Activated CD8-positive, alpha-beta memory T cell treated with anti-CD3 and anti-CD28 coated beads, Interleukin-2, amount 50 U/mL, for 24 hours (primary cell): ENCODE measurements at regions not wholly inside any gene's neighbourhood (a gene's known extent, or its start where the extent isn't known, plus 50 kb on each side); places are given as distances from the start of the nearest gene placed in this dataset.
"Not testable (repeated sequence)": the region's sequence is repeated elsewhere in the genome, so short reads cannot be mapped to it uniquely, and the experiment has no call there.

Experiments
- DNase-seq: peaks from one replicate; pipeline ENCODE4 v3.0.0-alpha.2; 2020; ENCODE audit errors: extremely low read depth

DNA sequence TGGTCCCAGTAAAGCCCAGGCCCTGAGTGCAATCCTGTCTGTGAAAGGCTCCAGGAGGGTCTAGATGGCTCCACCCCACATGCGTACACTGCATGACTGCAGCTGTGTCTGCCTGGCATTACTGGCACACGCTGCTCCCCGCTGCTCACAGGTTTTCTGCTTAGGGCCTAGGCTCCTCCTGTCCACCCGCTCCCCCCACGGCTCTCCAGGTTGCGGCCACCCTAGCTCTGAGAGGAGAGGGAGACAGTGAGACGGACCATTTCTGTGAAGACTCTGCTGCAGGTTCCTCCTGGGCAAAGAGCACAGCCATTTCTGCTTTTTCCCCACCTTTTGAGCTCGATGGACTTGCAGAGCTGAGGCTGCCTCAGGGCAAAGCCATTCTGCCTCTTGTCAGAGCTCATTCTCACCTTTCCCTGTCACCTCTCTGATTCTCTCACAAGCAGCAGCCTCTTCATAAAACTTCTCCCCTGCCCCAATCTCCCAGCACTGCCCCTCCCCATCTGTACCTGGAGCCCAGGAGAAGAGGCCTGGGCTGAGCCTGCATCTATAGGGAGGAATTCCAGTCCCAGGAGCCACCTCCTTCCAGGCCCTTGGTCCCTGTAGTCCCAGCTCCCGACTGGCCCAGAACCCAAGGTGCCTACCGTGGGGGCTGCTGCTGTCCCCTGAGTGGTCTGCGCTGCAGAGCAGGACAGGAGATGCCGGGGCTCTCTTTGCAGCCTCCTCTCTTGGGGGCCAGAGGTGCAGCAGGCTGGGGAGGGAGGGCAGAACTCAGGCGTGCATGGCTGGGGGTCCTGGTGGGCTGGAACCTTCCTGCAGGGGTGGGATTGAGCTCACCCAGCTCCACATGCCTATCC is 433.7 kb upstream of the B3GAT1 start:
- DNase-seq, result no peak

DNA sequence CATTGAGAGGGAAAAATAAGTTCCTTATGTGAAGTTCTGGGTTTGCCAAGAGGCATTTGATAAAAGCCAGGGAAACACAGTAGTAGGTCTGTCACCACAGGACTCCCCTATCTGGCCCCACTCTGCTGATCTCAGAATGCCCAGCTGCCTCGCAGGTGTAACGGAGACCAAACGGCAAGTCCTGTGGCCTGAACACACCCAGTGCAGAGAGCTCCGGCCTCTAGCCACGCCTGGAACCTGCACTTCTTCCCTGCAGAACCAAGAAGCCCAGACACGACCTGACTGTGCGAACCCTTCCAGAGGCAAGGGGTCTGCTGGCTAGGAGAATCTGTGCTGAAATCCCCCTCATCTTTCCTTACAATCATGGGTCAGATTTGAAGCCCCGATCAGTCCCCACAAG is 432.8 kb upstream of the B3GAT1 start:
- DNase-seq, result no peak

DNA sequence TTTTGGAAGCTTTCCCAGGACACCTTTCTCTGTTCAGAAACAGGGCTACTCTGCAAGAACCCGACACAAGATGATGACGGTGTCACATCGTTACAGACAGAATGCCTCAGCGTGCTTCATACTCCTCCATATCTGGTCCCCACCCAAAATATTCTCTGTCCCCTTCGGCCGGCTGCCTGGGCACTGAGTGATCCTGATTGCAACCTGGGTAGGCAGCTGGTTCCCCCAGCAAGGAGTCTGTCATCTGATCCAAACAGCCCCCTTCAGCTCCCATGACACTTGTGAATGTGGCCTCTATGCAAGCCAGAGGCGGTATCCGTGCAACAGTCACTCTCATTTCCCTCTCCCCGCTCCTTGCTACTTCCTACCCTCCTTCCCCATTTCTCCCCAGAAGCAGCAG is 431.7 kb upstream of the B3GAT1 start:
- DNase-seq, result no peak

DNA sequence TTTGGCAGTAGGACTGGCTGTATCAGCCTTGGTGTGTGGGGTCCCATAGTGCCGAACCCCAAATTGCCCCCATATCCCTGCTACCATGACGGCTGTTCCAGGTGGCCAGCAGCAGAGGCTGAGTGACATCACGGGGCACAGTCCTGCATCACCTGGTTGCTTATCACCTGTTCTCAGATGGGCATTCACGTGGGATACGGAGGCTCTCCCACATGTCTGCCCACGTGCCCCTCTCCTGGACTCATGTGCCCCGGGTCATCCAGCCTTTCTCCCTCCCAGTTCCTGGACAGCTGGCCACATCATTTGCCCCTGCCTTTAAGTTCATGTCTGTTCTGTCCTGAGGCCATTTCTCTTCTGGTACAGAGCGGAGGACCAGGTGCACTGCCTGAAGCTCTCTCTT is 431.0 kb upstream of the B3GAT1 start:
- DNase-seq, result no peak

DNA sequence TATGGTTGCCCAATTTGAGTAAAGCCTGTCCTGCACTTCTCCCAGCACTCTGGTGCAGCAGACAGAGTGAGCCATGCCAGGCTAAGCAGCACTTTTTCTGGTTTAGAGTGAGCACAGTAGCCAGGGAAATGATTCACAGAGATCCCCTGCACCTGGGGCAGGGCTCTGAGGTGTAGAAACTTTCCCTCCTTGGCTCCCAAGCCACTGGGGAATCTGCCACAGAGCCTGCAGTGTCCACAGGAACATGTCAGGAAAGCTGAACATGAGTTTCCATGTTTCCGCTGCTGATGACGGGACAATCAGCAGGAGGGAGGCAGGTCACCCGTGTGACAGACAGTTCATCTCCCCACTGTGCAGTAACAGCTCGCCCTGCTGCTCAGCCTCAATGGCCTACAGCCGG is 429.9 kb upstream of the B3GAT1 start:
- DNase-seq, result no peak

DNA sequence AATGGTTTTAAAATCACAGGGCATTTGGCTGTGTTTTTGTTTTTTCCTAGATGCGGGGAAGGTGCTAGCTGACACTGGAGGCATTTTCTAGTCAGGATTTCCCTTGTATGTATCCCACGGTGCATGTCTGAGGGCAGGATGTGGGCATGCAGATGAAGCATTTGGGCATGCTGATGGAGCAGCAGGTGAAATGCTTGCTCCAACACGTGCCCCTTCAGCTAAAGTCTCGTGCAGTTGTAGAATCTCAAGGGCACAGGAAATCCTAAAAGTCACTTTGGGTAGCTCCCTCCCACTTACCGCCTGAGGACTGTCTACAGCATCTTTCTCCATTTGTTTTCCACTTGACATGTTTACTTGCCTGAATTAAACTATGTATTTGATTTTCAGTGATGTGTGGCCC is 429.4 kb upstream of the B3GAT1 start:
- DNase-seq, result no peak

DNA sequence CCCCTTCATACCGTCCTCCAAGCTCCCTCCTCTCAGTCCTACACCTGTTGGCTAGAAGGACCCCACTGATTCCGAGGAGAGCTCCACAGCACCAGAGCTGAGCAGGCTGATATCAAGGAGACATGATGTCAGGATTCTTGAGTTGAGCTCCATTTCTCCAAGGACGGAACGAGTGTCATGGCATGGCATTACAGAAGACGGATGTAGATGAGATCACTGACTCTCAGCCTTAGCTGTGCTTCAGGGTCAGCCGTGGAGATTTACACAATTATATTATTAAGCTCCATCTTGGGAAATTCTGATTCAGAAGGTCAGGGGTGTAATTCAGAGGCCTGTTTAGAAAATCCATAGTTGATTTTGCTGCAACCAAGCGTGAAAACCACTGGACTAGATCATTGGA is 428.9 kb upstream of the B3GAT1 start:
- DNase-seq, result no peak

DNA sequence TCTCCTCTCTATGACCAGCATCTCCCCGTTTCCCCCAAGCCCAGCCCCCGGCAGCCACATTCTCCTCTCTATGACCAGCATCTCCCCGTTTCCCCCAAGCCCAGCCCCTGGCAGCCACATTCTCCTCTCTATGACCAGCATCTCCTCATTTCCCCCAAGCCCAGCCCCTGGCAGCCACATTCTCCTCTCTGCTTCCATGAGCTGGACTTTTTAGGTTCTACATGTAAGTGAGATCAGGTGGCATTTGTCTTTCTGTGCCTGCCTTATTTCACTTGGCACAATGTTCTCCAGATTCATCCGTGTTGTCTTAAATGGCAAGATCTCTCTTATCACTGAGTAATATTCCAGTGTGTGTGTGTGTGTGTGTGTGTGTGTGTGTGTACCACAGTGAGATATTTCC is 428.1 kb upstream of the B3GAT1 start:
- DNase-seq, result not testable (repeated sequence)

DNA sequence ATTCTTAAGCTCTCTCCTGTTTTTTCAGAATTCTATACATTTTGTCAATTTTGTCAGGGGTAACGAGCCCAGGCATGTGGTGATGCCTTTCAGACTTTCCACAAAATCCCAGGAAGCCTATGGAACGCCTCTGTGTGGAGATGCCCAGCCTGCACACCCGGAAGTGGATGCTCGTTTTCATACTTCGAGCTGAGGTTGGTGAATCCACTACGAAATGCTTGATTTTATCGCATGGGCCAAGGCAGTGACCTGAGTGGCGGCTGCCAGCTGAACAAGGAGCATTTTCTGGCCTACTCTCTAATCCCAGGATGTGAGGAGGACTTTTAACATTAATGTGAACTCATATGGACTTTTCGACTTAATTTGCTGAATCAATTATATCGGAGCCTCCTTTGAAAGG is 426.7 kb upstream of the B3GAT1 start:
- no peak for DNase-seq

DNA sequence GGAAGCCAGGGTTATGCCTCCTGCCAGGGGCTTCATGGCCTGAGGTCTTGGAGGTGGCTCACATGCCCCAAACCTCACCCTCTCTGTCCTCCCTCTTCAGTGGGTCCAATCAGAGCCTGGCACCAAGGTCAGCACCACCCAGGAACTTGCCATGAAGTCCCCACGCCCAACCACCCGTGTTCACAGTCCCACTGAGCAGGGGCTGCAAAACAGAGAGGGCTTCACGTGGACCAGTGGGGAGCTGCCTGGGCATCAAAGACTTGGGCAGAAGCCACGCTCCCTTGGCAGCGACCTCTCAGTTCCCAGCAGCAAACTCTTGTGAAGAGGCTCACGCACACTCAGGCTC is 425.8 kb upstream of the B3GAT1 start:
- DNase-seq, result no peak

DNA sequence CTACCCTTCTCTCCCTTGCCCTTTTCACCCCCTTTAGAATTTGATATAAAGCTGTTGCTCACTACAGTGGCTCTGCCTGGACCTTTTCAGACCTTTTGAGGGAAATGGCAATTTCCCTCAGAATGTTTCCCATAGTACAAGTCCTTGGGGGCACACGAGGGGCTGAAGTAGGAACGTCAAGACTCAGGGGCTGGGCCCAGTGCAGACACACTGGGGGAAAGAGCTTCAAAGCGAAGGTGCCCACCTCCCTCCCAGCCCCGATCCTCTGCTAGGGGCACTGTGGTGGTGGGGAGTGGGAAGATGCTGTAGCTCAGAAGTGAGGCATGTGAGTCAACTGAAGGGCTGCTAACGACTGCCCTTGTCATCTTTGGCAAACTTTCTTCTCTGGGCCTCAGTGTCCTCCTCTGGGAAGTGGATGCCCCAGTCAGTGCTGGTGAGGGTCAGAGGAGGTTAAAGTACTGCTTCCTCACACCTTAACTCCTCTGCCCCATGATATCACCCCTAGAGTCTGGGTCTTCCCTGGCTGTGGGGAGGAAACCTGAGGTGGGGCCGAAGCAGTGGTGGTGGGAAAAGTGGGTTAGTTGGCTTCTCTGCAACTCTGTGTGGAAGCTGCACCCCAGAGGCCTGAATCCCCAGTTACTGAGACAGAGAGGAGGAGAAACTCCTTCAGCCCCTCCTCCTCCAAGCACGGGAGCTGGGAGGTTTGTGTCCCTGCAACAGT is 425.3 kb upstream of the B3GAT1 start:
- no peak for DNase-seq

DNA sequence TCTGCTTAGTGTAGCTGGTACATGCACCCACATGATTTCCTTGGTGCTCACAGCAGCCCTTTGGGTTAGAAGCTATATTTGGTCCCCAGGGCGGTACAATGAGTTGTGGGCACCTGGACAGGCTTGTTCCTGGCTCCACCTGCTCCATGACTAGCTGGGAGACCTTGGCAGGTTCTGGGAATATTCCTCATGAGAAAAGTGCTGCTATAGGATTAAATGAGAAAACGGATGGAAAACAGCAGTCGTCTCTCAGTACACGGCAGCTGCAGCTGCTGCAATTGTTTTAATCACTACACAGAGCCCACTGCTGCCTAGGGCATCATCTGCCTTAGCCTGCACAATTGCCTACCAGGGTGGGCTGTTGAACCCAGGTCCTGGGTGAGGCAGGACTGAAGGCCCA is 424.5 kb upstream of the B3GAT1 start:
- DNase-seq, result no peak

DNA sequence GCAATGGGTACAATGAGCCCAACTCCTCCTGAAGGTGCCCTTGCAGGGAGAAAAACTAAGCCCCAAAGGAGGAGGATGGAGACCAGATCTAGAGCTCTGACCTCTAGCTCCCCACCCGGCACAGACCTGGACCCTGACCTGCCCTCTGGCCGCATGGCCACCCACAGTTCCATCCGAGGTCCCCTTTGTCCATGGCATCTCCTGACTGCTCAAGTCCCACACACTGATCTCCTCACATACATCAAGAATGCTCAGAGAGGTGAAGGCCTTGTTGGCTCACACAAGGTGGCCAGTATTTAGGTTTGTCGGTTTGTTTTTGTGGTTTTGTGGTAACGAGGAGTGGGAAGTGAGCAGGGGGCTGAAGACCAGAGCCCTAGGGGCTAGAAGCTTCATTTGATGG is 423.5 kb upstream of the B3GAT1 start:
- no peak for DNase-seq

DNA sequence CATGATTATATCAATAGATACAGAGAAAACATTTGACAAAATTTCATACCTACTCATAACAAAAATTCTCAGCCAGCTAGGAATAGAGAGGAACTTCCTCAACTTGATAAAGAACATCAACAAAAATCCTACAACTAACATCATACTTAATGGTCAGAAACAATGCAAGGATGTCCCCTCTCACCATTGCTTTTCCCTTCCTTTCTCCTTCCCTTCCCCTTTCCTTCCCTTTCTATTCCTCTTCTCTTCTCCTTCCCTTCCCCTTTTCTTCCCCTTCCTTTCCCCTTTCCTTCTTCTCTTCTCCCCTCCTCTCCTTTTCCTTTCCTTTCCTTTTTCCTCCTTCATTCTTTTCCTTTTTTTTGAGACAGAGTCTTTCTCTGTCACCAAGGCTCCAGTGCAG is 418.3 kb upstream of the B3GAT1 start:
- no peak for DNase-seq

DNA sequence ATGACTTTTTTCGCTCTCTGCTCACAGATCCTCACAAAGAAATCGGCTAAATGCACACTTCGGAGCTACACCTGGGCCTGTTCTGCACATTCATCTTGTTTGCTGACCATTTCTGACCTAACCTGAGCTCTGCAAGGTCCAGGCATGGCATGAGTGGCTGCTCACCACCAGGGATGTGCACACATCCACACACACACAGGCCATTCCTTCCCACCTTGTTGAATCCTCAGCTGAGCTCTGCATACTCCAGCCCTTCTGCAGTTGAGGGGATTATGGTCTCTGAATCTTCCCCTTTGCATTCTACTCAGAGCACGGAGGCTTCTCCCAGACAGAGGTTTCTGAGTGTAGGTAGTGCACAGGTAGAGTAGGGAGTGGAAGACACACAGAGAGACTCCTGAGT is 411.9 kb upstream of the B3GAT1 start:
- no peak for DNase-seq

DNA sequence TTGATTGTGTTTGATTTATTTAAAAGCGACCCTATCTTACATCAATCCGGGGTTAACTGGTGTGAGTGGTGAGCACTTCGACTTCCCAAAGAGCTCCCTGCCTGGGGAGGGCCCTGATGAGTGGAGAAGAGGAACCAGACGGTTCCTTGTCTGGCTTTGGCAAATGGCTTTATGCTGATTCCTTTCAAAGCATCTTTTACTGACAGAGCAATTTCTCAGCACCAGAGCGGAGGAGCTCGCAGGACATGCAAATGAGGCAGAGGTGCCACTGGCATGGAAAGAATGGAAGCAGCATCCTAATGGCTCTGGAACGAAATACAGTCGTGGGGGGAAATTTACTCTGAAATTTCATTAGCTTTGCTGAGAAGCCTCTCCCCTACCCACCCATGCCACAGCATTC is 410.9 kb upstream of the B3GAT1 start:
- DNase-seq, result no peak

DNA sequence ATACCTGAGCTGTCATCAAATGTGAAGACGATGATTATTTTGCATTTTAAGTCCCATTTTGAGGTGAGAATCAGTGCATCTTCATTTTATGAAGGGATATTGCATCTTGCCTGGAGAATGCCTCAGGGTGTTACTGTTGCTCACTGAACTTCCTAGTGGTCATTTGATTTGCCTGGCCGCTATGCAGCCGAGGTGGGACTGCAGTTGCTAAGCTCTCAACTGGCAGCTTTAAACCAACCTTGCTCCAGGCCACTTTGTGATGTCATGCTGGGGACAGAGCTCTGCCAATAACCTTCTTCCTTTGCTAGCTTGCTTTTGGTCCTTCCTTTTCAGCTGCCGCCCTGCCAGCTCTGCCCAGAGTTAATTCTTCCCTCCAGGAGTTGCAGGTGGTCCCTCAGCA is 409.4 kb upstream of the B3GAT1 start:
- DNase-seq, result no peak

DNA sequence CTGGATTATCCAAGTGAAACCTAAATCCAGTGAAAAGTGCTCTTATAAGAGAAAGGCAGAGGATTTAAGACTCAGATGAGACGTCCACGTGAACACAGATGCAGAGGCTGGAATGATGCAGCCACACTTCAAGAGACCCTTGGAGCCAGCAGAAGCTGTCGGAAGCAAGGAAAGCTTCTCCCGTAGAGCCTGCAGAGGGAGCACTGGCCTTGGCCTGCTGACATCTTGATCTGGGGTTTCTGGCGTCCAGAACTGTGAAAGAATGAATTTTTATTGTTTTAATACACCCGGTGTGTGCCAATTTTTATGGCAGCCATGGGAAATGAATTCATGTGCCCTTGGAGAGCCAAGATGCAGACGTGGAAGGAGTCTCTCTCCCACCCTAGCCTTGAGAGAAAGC is 407.0 kb upstream of the B3GAT1 start:
- DNase-seq, result no peak

DNA sequence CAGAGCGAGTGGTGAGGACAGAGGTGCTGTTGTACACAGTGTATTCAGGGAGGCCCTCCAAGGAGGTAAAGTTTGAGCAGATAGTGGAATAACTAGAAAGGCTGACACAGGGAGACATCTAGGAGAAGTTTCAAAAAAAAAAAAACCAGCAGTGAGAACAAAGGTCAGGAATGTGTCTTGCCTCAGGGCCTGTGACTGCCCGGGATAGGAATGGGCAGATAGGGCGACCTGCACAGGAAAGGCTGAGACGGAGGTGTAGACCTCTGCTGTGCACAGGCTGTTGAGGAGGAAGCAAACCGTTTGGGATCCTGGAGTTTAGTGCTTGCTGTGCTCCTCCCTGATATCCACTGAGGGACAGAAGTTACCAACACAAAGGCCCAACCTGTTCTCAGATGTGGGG is 406.5 kb upstream of the B3GAT1 start:
- DNase-seq, result no peak

DNA sequence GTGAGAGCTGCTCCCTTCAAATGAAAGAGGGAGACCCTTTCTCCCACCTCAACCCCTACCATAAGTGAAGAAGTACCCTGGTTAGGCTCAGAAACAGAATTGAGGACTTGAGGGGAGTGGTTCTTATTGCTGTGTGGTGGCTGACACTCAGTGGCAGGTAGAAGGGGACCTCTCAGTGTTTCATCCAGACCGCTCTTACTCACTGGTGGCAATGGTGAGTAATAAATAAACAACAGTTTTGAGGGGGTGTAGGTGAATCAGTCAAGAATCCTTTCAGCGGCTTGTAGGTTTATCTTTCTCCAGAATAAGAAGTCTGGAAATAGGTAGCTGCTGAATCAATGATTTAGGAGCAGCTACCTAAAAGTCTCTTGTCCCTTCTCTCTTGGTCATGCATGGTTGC is 403.4 kb upstream of the B3GAT1 start:
- no peak for DNase-seq

DNA sequence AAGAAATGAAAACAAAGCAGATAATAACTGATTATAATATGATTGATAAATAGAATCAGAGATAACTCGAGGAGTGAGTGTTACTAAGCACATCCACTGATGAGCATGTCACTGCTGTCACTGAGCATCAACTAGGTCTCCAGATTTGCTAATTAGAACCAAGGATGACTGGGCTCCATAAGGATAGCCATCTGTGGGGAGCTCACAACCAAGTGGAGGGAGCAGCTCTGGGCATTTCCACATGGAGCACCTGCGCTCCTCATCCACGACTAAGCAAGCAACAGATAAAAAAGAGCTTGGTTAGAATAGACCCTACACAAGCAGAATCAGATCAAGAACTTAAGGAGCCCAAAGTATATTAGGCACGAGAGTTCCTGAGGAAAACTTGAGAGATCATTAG is 396.0 kb upstream of the B3GAT1 start:
- no peak for DNase-seq

DNA sequence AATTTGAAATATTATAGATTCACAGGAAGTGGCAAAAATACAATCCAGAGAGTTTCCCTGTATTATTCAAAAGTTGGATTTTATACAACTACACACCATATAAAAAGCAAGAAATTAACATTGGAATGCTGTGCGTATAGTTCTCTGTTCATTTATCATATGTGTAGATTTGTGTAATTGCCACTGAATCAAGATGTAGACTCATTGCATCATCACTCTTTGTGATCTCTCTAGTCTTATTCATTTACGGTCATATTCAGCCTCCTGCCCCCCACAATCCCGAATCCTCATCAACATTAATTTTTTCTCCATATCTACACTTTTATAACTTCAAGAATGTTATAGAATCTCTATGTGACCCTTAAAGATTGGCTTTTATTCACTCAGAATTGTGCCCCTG is 390.6 kb upstream of the B3GAT1 start:
- DNase-seq, result no peak

DNA sequence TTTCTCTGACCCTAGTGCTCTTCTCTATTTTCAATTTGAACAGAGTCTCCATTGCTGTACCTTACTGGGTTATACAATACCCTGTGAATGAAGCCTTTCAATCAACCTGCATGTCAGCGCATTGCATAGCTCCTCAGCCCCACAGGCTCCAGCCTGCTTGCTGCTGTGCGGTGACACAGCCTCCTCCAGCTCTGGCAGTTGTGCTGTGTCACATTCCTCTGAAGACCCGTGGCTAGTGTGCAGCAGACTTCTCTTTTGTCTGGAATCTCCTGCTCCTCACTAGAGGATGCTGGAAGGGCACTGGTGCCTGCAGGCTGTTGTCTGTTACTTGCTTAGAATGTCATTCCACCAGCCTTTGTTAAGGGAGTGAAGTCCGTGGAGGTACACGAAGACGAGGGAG is 390.1 kb upstream of the B3GAT1 start:
- DNase-seq, result no peak

DNA sequence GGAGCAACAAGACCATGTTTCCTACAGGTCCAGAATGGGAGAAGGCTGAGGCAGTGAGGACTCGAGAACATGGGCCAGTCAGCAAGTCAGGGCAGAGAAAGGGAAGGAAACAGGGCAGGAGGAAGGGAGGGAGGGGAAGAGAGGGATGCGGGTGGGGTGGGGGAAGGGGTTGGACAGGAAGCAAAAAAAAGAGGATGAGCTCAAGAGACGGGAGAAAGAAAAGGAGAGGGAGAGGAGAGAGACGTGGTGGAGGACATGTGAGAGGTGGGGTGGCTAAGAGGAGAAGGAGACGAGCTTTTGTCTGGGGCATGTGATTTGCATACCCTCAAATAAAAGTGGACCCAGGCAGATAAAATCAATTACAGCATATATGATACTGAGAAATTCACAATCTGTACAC is 389.5 kb upstream of the B3GAT1 start:
- DNase-seq, result no peak
